ENCODE measurements at regions not wholly inside any gene's neighbourhood (a gene's known extent, or its start where the extent isn't known, plus 50 kb on each side); places are given as distances from the start of the nearest gene placed in this dataset.

- TF ChIP-seq CTCF (IDR thresholded peaks at IDR 0.05; ENCODE audit: low read depth, low read length, missing input control) (no peak), RAD21 (IDR thresholded peaks at IDR 0.05) (no peak), SP1 (IDR thresholded peaks at IDR 0.05) (no peak), HNF4G (IDR thresholded peaks at IDR 0.05) (no peak), YY1 (IDR thresholded peaks at IDR 0.05) (no peak), ZBTB33 (IDR thresholded peaks at IDR 0.05) (no peak), RXRA (IDR thresholded peaks at IDR 0.05) (no peak)
Measured at GRCh38 chr9:129456549-129457324, 164.2 kb downstream of the C9orf50 start.
